ENCODE measurements at regions not wholly inside any gene's neighbourhood (a gene's known extent, or its start where the extent isn't known, plus 50 kb on each side); places are given as distances from the start of the nearest gene placed in this dataset.
"Not testable (repeated sequence)": the region's sequence is repeated elsewhere in the genome, so short reads cannot be mapped to it uniquely, and the experiment has no call there.

- DNase-seq (ENCODE audit: low read depth), result no peak
These were observed 50.6 kb upstream of the COG2 start for GRCh38 chr1:230591678-230592077.

DNA sequence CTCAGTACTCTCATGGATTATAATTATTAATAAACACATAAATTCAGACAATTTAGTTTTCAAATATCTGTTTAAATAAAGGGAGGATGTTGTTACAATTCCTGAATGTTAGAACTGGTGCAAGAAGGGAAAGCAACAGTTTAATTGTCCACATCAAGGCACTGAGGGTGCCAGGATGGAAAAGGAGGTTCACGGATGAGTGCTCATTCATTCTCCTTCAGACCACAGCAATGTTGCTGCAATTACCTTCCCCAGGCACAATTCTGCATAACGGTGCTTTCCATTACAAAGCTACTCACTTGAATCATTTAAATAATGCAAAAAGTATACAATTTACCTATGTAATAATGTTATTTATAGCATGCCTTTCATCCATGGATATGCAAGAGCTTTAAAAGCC, 52.3 kb upstream of the COG2 start:
- DNase-seq (ENCODE audit: low read depth), result no peak

GRCh38 chr1:230588323-230588746, 53.9 kb upstream of the COG2 start:
- no peak for DNase-seq (ENCODE audit: low read depth)

GRCh38 chr1:230587061-230587460, 55.2 kb upstream of the COG2 start:
- DNase-seq (ENCODE audit: low read depth), result no peak

GRCh38 chr1:230584660-230585059, 57.6 kb upstream of the COG2 start:
- no peak for DNase-seq (ENCODE audit: low read depth)

- DNase-seq (ENCODE audit: low read depth), result no peak
These were observed 60.7 kb upstream of the COG2 start for GRCh38 chr1:230581446-230582079.

DNA sequence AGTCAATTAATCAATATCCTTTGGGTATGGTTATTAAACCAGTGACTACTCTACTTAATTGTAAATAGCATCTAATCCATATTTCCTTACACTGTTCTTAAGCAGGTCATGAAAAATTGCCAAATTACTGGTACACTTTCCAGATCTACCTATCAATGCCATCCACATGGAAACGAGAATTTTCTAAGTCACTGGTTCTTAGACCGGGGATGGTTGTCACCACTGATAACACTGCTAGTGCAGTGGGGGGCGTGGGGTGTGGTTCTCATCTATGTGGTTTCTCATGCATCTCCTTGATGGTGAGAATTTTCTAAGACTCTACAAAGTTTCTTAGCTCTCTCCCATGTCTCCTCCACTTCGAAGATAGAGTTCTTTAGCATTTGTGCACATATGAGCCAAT, 63.7 kb upstream of the COG2 start:
- DNase-seq (ENCODE audit: low read depth), result no peak

DNA sequence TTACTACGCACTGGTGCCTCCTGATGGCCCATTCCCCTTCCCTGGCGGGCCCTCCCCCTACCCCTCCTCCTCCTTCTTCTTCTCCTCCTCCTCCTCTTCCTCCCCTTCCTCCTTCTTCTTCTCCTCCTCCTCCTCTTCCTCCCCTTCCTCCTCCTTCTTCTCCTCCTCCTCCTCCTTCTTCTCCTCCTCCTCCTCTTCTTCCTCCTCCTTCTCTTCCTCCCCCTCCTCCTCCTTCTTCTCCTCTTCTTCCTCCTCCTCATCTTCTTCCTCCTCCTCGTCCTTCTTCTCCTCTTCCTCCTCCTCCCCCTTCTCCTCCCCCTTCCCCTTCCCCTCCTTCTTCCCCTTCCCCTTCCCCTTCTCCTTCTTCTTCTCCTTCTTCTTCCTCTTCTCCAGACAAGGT, 64.7 kb upstream of the COG2 start:
- no peak for DNase-seq (ENCODE audit: low read depth)

- peak; percentile 19 for DNase-seq (ENCODE audit: low read depth)
These were observed 66.3 kb upstream of the COG2 start for GRCh38 chr1:230575886-230576500.

GRCh38 chr1:230574502-230574901, 67.8 kb upstream of the COG2 start:
- no peak for DNase-seq (ENCODE audit: low read depth)

- no peak for DNase-seq (ENCODE audit: low read depth)
These were observed 68.6 kb upstream of the COG2 start for GRCh38 chr1:230573658-230574057.

DNA sequence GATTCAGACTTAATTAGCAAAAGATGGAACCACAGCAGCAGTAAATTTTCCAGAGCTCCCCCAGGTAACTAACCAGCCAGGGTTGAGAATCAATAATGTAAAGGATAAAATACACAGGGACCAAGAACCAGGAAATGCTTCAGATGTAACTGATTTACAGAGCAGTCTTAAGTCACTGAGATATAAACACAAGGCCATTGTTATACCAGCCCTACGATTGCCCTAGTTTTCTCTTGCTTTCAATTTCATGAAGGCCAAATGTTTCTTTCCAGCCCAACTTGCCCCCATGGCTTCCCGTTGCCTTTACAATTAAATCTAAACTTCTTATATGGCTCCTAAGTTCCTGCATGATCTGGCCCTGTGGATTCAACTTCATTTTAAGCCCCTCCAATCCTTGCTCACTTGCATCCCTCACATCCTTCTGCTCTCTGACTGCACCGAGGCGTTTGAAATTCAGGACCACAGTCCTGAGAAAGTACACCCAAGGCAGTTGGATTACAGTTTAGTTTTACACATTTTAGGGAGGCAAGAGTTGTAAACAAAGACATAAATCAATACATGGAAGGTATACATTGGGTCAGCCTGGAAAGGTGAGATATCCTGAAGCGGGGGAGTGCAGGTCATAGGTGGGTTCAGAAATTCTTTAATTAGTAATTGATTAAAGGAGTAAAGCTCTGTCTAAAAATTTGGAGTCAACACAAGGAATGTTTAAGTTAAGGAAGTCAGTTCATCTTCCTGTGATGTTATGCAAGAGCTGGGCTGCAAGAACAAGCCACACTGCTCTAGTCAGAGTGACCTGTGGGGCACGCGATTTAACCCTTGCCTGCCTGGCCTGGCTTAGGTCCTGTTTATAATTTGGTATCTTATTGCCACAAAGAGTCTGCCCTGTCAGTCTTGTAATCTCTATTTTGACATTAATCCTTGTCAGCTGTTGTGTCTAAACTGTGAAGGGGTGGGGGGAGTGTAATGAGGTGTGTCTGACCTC, 69.9 kb upstream of the COG2 start:
- DNase-seq (ENCODE audit: low read depth), result no peak

DNA sequence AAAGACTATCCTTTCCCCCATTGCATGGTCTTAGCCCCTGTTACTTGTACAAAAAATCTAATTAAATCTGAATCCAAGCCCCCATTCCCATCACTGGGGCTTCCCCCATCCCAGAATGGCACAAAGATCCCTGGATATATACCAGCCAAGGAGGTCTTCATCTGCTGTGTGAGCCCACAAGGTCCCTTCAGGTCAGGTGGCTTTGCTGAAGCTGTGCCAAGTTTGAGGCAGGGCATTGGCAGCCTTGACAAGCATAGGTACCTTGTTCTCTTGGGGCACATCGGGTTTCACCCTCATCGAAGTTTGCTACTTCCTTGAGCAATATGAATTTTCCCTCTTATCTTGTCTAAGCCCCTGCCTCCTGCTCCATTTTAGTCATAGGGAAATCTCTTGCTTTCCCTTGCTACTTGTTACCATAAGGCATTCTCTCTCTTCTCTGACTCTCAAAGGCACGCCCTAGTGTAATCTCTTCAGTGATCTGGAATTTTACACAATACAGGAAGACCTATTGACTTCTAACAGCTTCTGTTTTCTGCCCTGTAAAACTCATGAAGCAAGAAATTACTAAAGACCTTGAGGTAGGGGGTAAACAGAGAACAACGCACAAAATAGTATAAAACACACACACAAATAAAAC, 71.4 kb upstream of the COG2 start:
- DNase-seq (ENCODE audit: low read depth), result no peak

DNA sequence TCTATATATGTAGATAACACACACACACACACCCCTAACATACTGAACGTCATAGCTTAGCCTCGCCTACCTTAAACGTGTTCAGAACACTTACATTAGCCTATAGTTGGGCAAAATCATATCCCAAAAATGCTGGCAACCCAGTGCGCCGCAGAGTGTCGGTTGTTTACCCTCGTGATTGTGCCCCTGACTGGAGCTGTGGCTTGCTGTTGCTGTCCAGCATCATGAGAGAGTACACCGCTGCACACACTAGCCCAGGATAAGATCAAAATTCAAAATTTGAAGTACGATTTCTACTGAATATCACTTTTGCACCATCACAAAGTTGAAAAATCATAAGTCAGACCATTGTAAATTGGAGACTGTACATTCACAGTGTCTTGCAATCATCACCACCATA, 73.1 kb upstream of the COG2 start:
- DNase-seq (ENCODE audit: low read depth), result no peak

- DNase-seq (ENCODE audit: low read depth), result no peak
These were observed 73.6 kb upstream of the COG2 start for GRCh38 chr1:230568676-230569075.

- peak; percentile 73 for DNase-seq (ENCODE audit: low read depth)
These were observed 74.3 kb upstream of the COG2 start for GRCh38 chr1:230568008-230568407.

DNA sequence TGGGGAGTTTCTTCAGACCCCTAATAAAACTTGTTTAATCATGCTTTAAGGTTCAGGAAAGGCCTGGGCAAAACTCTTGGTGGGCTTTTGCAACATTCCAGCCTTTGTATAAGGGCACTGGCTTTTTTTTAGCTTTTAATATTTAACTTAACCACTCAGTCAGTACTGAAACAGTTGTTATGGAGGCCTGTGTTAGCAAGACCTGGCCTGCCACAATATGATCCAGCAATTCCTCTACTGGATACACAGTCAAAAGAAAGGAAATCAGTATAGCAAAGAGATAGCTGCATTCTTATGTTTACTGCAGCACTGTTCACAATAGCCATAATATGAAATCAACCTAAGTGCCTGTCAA, 75.1 kb upstream of the COG2 start:
- DNase-seq (ENCODE audit: low read depth), result no peak

DNA sequence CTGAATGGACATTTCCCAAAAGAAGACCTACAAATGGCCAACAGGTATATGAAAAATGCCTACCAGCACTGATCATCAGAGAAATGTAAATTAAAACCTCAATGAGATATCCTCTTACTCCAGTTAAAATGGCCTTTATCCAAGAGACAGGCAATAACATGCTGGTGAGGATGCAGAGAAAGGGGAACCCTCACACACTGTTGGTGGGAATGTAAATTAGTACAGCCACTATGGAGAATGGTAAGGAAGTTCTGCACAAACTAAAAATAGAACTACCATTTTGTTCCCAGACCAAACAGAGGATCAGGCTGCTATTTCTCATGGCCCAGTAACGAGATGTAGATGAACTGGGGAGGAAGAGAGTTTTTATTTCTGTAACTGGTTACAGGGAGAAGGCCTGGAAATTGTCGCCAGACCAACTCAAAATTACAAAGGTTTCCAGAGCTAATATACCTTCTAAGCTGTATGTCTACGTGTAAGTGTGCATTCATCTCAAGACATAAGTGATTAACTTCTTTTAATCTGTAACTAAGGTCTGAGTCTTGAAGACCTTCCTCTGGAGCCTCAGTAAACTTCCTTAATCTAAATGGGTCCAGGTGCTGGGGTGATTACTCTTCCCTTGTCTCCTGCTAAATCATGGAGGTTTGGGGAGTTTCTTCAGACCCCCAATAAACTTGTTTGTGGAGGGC, 75.6 kb upstream of the COG2 start:
- not testable (repeated sequence) for DNase-seq (ENCODE audit: low read depth)

DNA sequence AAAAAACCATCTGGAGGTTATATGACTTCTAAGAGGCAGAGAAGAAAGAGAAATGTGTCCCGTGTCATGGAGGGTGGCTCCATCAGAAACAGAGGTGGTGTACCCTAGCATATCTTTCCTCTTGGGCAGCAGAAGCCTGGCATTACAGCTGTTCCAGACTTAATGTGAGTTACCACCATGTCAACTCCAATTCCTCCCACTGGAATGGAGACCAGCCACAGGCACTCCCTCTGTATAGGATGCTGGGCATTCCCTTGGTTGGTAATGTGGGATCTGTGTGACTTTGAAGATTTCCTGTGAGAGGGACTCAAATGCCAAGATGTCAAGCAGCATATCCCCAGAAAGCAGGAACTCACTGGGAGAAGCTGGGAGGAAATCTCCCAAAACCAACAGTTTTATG, 77.1 kb upstream of the COG2 start:
- DNase-seq (ENCODE audit: low read depth), result peak; percentile 77

DNA sequence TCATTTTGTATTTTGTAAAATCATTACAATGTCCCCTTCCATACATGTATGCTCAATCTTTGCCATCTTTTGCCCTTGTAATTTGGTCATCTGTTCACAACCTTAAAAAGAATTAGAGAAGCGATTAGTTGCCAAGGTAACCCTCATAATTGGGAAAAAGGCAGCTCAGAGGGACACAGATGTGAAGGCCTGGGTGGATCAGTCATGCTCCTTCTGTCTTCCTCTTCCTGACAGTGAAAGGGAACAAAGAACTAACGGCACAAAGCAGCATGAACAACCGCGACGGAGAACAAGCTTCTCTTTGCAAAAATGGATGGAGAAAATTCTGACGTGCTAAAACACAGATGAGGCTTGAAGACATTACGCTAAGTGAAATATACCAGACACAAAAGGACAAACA, 78.7 kb upstream of the COG2 start:
- no peak for DNase-seq (ENCODE audit: low read depth)

- no peak for DNase-seq (ENCODE audit: low read depth)
These were observed 80.7 kb upstream of the COG2 start for GRCh38 chr1:230561570-230561969.
